HEK293T (cell line): ENCODE measurements at regions not wholly inside any gene's neighbourhood (a gene's known extent, or its start where the extent isn't known, plus 50 kb on each side); places are given as distances from the start of the nearest gene placed in this dataset.

Source experiments
- CTCF ChIA-PET: fragments of 350-600 bp; formaldehyde crosslinking; extraction: SDS; loops from one replicate; lab custom pipeline; 2021; ENCODE audit warnings: antibody characterized with exemption, inconsistent platforms; lab: Yijun Ruan, JAX
- POLR2A ChIA-PET: fragments of 350-600 bp; formaldehyde crosslinking; extraction: SDS; loops from one replicate; lab custom pipeline; 2020; ENCODE audit warnings: antibody characterized with exemption, inconsistent platforms; lab: Yijun Ruan, JAX
- DNase-seq: peaks from one replicate; pipeline ENCODE4 v3.0.0; 2012; ENCODE audit warnings: mixed read lengths; ENCODE audit errors: extremely low spot score
- ARNT ChIP-seq: fragments of 450-650 bp; IDR thresholded peaks from 2 replicates; pipeline ENCODE4 v1.6.1; 2017; ENCODE audit warnings: mild to moderate bottlenecking
- BHLHE40 ChIP-seq: fragments of 450-650 bp; IDR thresholded peaks from 2 replicates; pipeline ENCODE4 v1.6.1; 2016; ENCODE audit warnings: mild to moderate bottlenecking, moderate library complexity, borderline replicate concordance
- CTBP1 ChIP-seq: fragments of 450-650 bp; IDR thresholded peaks from 2 replicates; pipeline ENCODE4 v1.6.1; 2016; ENCODE audit warnings: borderline replicate concordance
- ELF4 ChIP-seq: fragments of 450-650 bp; IDR thresholded peaks from 2 replicates; pipeline ENCODE4 v1.6.1; 2017; ENCODE audit warnings: antibody characterized with exemption
- FOXA1 ChIP-seq: fragments of 450-650 bp; IDR thresholded peaks from 2 replicates; pipeline ENCODE4 v1.6.1; 2016; ENCODE audit warnings: mild to moderate bottlenecking
- FOXK2 ChIP-seq: fragments of 450-650 bp; IDR thresholded peaks from 2 replicates; pipeline ENCODE4 v1.6.1; 2016; ENCODE audit warnings: mild to moderate bottlenecking
- FOXM1 ChIP-seq: fragments of 450-650 bp; IDR thresholded peaks from 2 replicates; pipeline ENCODE4 v1.6.1; 2017; ENCODE audit warnings: mild to moderate bottlenecking, borderline replicate concordance
- HDGF ChIP-seq: fragments of 450-650 bp; IDR thresholded peaks from 2 replicates; pipeline ENCODE4 v1.6.1; 2017; ENCODE audit warnings: antibody characterized with exemption, borderline replicate concordance
- L3MBTL2 ChIP-seq: fragments of 450-650 bp; conservative IDR thresholded peaks from 2 replicates; pipeline ENCODE4 v1.6.1; 2016; ENCODE audit warnings: mild to moderate bottlenecking
- LEF1 ChIP-seq: fragments of 450-650 bp; IDR thresholded peaks from 2 replicates; pipeline ENCODE4 v1.6.1; 2017; ENCODE audit warnings: mild to moderate bottlenecking, borderline replicate concordance
- NFRKB ChIP-seq: fragments of 450-650 bp; IDR thresholded peaks from 2 replicates; pipeline ENCODE4 v1.6.1; 2016; ENCODE audit warnings: mild to moderate bottlenecking, moderate library complexity
- PKNOX1 ChIP-seq: fragments of 450-650 bp; IDR thresholded peaks from 2 replicates; pipeline ENCODE4 v1.6.1; 2016
- SP1 ChIP-seq: fragments of 450-650 bp; IDR thresholded peaks from 2 replicates; pipeline ENCODE4 v1.6.1; 2017
- SUZ12 ChIP-seq: fragments of 450-650 bp; IDR thresholded peaks from 2 replicates; pipeline ENCODE4 v1.6.1; 2016; ENCODE audit warnings: mild to moderate bottlenecking
- TARDBP ChIP-seq: fragments of 450-650 bp; IDR thresholded peaks from 2 replicates; pipeline ENCODE4 v1.6.1; 2016
- ZNF384 ChIP-seq: fragments of 450-650 bp; IDR thresholded peaks from 2 replicates; pipeline ENCODE4 v1.6.1; 2016

DNA sequence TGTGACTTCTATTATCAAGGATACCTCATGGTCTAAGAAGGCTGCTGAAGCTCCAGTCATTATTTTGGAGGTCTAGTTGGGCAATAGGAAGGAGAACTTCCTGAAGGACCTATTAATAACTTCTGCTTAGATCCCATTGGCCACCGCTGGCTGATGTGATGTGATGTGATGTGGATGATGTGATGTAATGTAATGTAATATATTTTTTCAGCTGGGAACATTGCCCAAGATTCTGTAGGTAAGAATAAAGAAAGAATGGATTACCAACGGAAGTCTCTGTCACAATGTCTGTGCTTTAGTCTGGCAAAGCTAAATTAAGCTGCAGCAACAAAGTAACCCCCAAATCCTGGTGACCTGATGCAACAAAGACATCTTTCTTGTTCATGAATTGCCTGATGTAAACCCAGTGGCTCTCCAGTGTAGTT, 233.7 kb downstream of the PTEN start:
- no peak for DNase-seq
- ChIA-PET CTCF (interaction anchor here (0.8 kb wide), 2 partner anchors 27 to 100 kb away, joined by 4 read pairs; no protein-coding TSS in a partner anchor), POLR2A (no interaction called here)
- no peak for TF ChIP-seq L3MBTL2
- TF ChIP-seq NFRKB: no peak
- TF ChIP-seq SP1: no peak
- no peak for TF ChIP-seq CTBP1
- no peak for TF ChIP-seq FOXM1

DNA sequence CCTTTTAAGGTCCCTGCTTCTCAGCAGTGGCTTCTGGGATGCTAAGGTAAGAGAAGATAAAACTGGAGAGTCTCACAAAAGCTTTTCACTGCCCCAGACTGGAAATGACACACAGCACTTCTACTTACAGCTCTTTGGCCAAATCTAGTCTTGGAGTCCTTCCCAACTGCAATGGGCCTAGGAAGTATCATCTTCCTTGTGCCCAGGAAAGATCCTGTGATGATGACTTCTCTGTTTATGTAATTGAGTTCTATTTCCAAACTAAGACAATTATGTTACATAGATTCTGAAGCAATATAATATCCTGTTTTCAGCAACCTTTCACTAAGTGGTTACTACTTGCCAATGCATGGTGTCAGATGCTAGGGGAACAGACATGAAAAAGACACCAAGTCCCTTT, 234.1 kb downstream of the PTEN start:
- no peak for DNase-seq
- CTCF ChIA-PET: interaction anchor here (0.5 to 0.8 kb wide), 2 partner anchors 27 to 447 kb away, joined by 3 to 4 read pairs; no protein-coding TSS in a partner anchor
- no peak for TF ChIP-seq L3MBTL2
- no peak for TF ChIP-seq PKNOX1
- TF ChIP-seq NFRKB: no peak
- no peak for TF ChIP-seq ELF4
- no peak for TF ChIP-seq FOXM1
- no peak for TF ChIP-seq ARNT
- no peak for TF ChIP-seq TARDBP
- TF ChIP-seq ZNF384: no peak
- no peak for TF ChIP-seq FOXK2
- TF ChIP-seq BHLHE40: no peak
- no peak for TF ChIP-seq LEF1
- no peak for TF ChIP-seq HDGF
- TF ChIP-seq SP1: no peak
- TF ChIP-seq FOXA1: no peak
- TF ChIP-seq CTBP1: no peak
- no peak for TF ChIP-seq SUZ12
- POLR2A ChIA-PET: no interaction called here

GRCh38 chr10:88100281-88100680, 236.9 kb downstream of the PTEN start:
- CTCF ChIA-PET: interaction anchor here (0.6 to 1.0 kb wide), 2 partner anchors 14 to 317 kb away, joined by 3 to 10 read pairs; no protein-coding TSS in a partner anchor

GRCh38 chr10:88101666-88102065, 238.2 kb downstream of the PTEN start:
- DNase-seq: no peak
- ChIA-PET POLR2A (no interaction called here), CTCF (no interaction called here)
- TF ChIP-seq FOXK2: no peak
- TF ChIP-seq NFRKB: no peak
- no peak for TF ChIP-seq FOXM1
- TF ChIP-seq HDGF: no peak
- no peak for TF ChIP-seq ELF4
- no peak for TF ChIP-seq PKNOX1
- no peak for TF ChIP-seq FOXA1
- TF ChIP-seq ZNF384: no peak
- TF ChIP-seq L3MBTL2: no peak

More at GRCh38 chr10:88100281-88100680, 236.9 kb downstream of the PTEN start:
- no peak for DNase-seq
- TF ChIP-seq L3MBTL2 (no peak), PKNOX1 (no peak), SP1 (no peak), BHLHE40 (no peak), CTBP1 (no peak), LEF1 (no peak), ZNF384 (no peak), NFRKB (no peak), HDGF (no peak), FOXA1 (no peak), SUZ12 (no peak), FOXM1 (no peak), ARNT (no peak), TARDBP (no peak), FOXK2 (no peak), ELF4 (no peak)
- POLR2A ChIA-PET: interaction anchor here (0.7 kb wide), 1 partner anchor 82 kb away, joined by 5 read pairs; no protein-coding TSS in a partner anchor

DNA sequence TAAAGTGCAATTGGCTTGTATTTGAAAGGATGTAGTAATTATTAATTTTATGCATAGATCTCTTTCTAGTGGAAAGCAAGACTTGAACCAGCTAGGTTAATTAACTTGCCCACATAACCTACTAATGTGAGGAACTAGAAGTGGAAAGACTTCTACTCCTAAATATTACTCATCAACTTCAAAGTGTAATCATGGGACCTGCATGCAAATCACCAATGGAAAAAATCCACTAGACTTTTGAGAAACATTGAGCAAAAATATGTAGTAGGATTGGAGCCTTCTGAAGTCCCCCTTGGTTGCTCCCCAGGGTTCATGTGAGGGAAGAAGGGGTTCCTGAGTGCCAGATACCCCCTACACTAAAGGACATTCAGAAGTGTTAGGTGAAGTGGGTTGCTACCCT, 240.2 kb downstream of the PTEN start:
- no peak for DNase-seq
- ChIA-PET CTCF (no interaction called here), POLR2A (no interaction called here)
- TF ChIP-seq LEF1 (no peak), TARDBP (no peak), BHLHE40 (no peak), SUZ12 (no peak), SP1 (no peak), L3MBTL2 (no peak), FOXM1 (no peak), NFRKB (no peak), ELF4 (no peak), ZNF384 (no peak), CTBP1 (no peak), ARNT (no peak), PKNOX1 (no peak), FOXK2 (no peak), FOXA1 (no peak), HDGF (no peak)
